Left colon (tissue), 2 donors: ENCODE measurements at regions not wholly inside any gene's neighbourhood (a gene's known extent, or its start where the extent isn't known, plus 50 kb on each side); places are given as distances from the start of the nearest gene placed in this dataset.

ENCODE experiments used
- ATAC-seq: fragments of 200-7000 bp; cut with Tn5 transposase; one replicate; pipeline ENCODE4 v1.9.1; 2020; ENCODE audit warnings: mild to moderate bottlenecking, moderate library complexity
- DNase-seq, 2 donors: peaks; one replicate each; pipeline ENCODE4 v3.0.0-alpha.2; 2020
- intact Hi-C, 2 donors: fragments of 100-400 bp; cut with DNase I in 1 of 2; cut with micrococcal nuclease in 1 of 2; formaldehyde crosslinking; loops; one replicate each; pipeline versions ENCODE4 v1.11.2 to v1.14.0; 2022; cut with DNase I, micrococcal nuclease
- donor health status: DM: no; HTN: no; CAD: no.
- donor health status: DM: yes; HTN: yes; CAD: no.

GRCh38 chr2:238741277-238741676 is 106.6 kb upstream of the TWIST2 start:
- DNase-seq (no peak), ATAC-seq (no peak)
- intact Hi-C loops, result no loop called here

- intact Hi-C loops, result no loop called here
- DNase-seq (no peak), ATAC-seq (no peak)
These were observed 105.8 kb upstream of the TWIST2 start for GRCh38 chr2:238742066-238742465.

- no peak for DNase-seq
- ATAC-seq, result no peak
- intact Hi-C loops, result no loop called here
These were observed 105.2 kb upstream of the TWIST2 start for GRCh38 chr2:238742664-238743063.

- intact Hi-C loops, result no loop called here
- ATAC-seq, result no peak
These were observed 104.4 kb upstream of the TWIST2 start for GRCh38 chr2:238743243-238744065.

GRCh38 chr2:238744951-238745350 is 102.9 kb upstream of the TWIST2 start:
- DNase-seq (no peak), ATAC-seq (no peak)
- intact Hi-C loops, result no loop called here

More at GRCh38 chr2:238743243-238744065, 104.4 kb upstream of the TWIST2 start:
- DNase-seq, result no peak

- DNase-seq (no peak), ATAC-seq (no peak)
- intact Hi-C loops, result no loop called here
These were observed 101.9 kb upstream of the TWIST2 start for GRCh38 chr2:238745997-238746396.

GRCh38 chr2:238747114-238747513 is 100.8 kb upstream of the TWIST2 start:
- intact Hi-C loops, result no loop called here
- DNase-seq (no peak), ATAC-seq (no peak)

GRCh38 chr2:238747557-238747956 is 100.3 kb upstream of the TWIST2 start:
- DNase-seq (no peak), ATAC-seq (no peak)
- intact Hi-C loops, result no loop called here

GRCh38 chr2:238750212-238750904 is 97.5 kb upstream of the TWIST2 start:
- ATAC-seq, result no peak

GRCh38 chr2:238754259-238754658 is 93.6 kb upstream of the TWIST2 start:
- no peak for ATAC-seq
- intact Hi-C loops, result no loop called here
- no peak for DNase-seq

More at GRCh38 chr2:238750212-238750904, 97.5 kb upstream of the TWIST2 start:
- DNase-seq, result no peak
- intact Hi-C loops, result no loop called here

GRCh38 chr2:238761868-238762267 is 86.0 kb upstream of the TWIST2 start:
- no peak for DNase-seq
- intact Hi-C loops, result no loop called here

GRCh38 chr2:238763471-238763995 is 84.4 kb upstream of the TWIST2 start:
- no peak for DNase-seq
- intact Hi-C loops, result no loop called here
- no peak for ATAC-seq

More at GRCh38 chr2:238761868-238762267, 86.0 kb upstream of the TWIST2 start:
- ATAC-seq, result no peak

GRCh38 chr2:238765590-238765989 is 82.3 kb upstream of the TWIST2 start:
- DNase-seq (no peak), ATAC-seq (no peak)
- intact Hi-C loops, result no loop called here

GRCh38 chr2:238771218-238771617 is 76.7 kb upstream of the TWIST2 start:
- DNase-seq, result no peak
- intact Hi-C loops, result no loop called here
- no peak for ATAC-seq

- DNase-seq, result no peak
- ATAC-seq, result no peak
- intact Hi-C loops, result no loop called here
These were observed 76.2 kb upstream of the TWIST2 start for GRCh38 chr2:238771639-238772038.

- DNase-seq (no peak), ATAC-seq (no peak)
- intact Hi-C loops, result no loop called here
These were observed 75.1 kb upstream of the TWIST2 start for GRCh38 chr2:238772635-238773297.

- intact Hi-C loops, result no loop called here
- ATAC-seq (no peak), DNase-seq (no peak)
These were observed 74.4 kb upstream of the TWIST2 start for GRCh38 chr2:238773472-238773871.

GRCh38 chr2:238774071-238774470 is 73.8 kb upstream of the TWIST2 start:
- intact Hi-C loops, result no loop called here
- ATAC-seq, result no peak
- no peak for DNase-seq

- intact Hi-C loops, result no loop called here
- ATAC-seq, result no peak
- DNase-seq, result no peak
These were observed 72.8 kb upstream of the TWIST2 start for GRCh38 chr2:238774980-238775509.
